SK-N-SH treated with all-trans-retinoic acid at 6 μM for 48 hours (cell line): ENCODE measurements at regions not wholly inside any gene's neighbourhood (a gene's known extent, or its start where the extent isn't known, plus 50 kb on each side); places are given as distances from the start of the nearest gene placed in this dataset.

Source experiments
- ATAC-seq: fragments of 200-7000 bp; cut with Tn5 transposase; 3 replicates; pipeline ENCODE4 v1.9.1; 2020; ENCODE audit warnings: mild to moderate bottlenecking, moderate library complexity
- ARNTL ChIP-seq: fragments of 450-650 bp; formaldehyde crosslinking; IDR thresholded peaks from 2 replicates; pipeline ENCODE4 v1.5.0; 2020; ENCODE audit warnings: low read depth, mild to moderate bottlenecking, moderate library complexity, borderline replicate concordance
- BACH2 ChIP-seq: fragments of 250-450 bp; sonication (Bioruptor Pico); IDR thresholded peaks from 2 replicates; pipeline ENCODE4 v1.9.0; 2021; ENCODE audit warnings: mild to moderate bottlenecking, borderline replicate concordance
- CREB5 ChIP-seq: fragments of 250-450 bp; sonication (Bioruptor Pico); IDR thresholded peaks from 2 replicates; pipeline ENCODE4 v1.5.1; 2020; ENCODE audit warnings: low read depth, mild to moderate bottlenecking, moderate library complexity
- CSRNP3 ChIP-seq: fragments of 250-450 bp; sonication (Bioruptor Pico); IDR thresholded peaks from 2 replicates; pipeline ENCODE4 v1.5.1; 2021; ENCODE audit warnings: mild to moderate bottlenecking, moderate library complexity
- GLIS3 ChIP-seq: fragments of 250-450 bp; sonication (Bioruptor Pico); IDR thresholded peaks from 2 replicates; pipeline ENCODE4 v1.5.0; 2020; ENCODE audit warnings: mild to moderate bottlenecking, moderate library complexity
- ISL1 ChIP-seq: fragments of 250-450 bp; sonication (Bioruptor Pico); IDR thresholded peaks from 2 replicates; pipeline ENCODE4 v2.1.2; 2022; ENCODE audit warnings: mild to moderate bottlenecking, moderate library complexity
- OSR1 ChIP-seq: fragments of 250-450 bp; sonication (Bioruptor Pico); IDR thresholded peaks from 2 replicates; pipeline ENCODE4 v1.8.0; 2022; ENCODE audit warnings: moderate library complexity, mild to moderate bottlenecking, inconsistent platforms
- PATZ1 ChIP-seq: fragments of 250-450 bp; sonication (Bioruptor Pico); IDR thresholded peaks from 2 replicates; pipeline ENCODE4 v1.8.0; 2020; ENCODE audit warnings: mild to moderate bottlenecking, moderate library complexity, borderline replicate concordance
- POU6F1 ChIP-seq: fragments of 250-450 bp; sonication (Bioruptor Pico); IDR thresholded peaks from 2 replicates; pipeline ENCODE4 v1.8.0; 2021; ENCODE audit warnings: low read depth, mild to moderate bottlenecking, moderate library complexity, borderline replicate concordance
- PPARA ChIP-seq: fragments of 250-450 bp; sonication (Bioruptor Pico); IDR thresholded peaks from 2 replicates; pipeline ENCODE4 v1.5.0; 2020; ENCODE audit warnings: mild to moderate bottlenecking, borderline replicate concordance
- SNAI2 ChIP-seq: fragments of 250-450 bp; sonication (Bioruptor Pico); IDR thresholded peaks from 2 replicates; pipeline ENCODE4 v1.5.0; 2020; ENCODE audit warnings: mild to moderate bottlenecking, moderate library complexity
- TCF4 ChIP-seq: fragments of 250-450 bp; sonication (Bioruptor Pico); IDR thresholded peaks from 2 replicates; pipeline ENCODE4 v1.8.0; 2021; ENCODE audit warnings: mild to moderate bottlenecking, moderate library complexity, borderline replicate concordance
- TOX ChIP-seq: fragments of 250-450 bp; sonication (Bioruptor Pico); IDR thresholded peaks from 2 replicates; pipeline ENCODE4 v1.8.0; 2021; ENCODE audit warnings: mild to moderate bottlenecking, moderate library complexity, borderline replicate concordance
- ZC3H10 ChIP-seq: fragments of 250-450 bp; sonication (Bioruptor Pico); IDR thresholded peaks from 2 replicates; pipeline ENCODE4 v1.5.1; 2021; ENCODE audit warnings: mild to moderate bottlenecking, moderate library complexity
- ZFP3 ChIP-seq: fragments of 250-450 bp; sonication (Bioruptor Pico); IDR thresholded peaks from 2 replicates; pipeline ENCODE4 v1.5.0; 2020; ENCODE audit warnings: mild to moderate bottlenecking, moderate library complexity
- ZFP30 ChIP-seq: fragments of 450-650 bp; formaldehyde crosslinking; IDR thresholded peaks from 2 replicates; pipeline ENCODE4 v1.5.0; 2022; ENCODE audit warnings: mild to moderate bottlenecking, moderate library complexity
- ZNF565 ChIP-seq: fragments of 450-650 bp; formaldehyde crosslinking; conservative IDR thresholded peaks from 2 replicates; pipeline ENCODE4 v1.5.0; 2020; ENCODE audit warnings: low read depth, mild to moderate bottlenecking, moderate library complexity
- ZNF70 ChIP-seq: fragments of 450-650 bp; formaldehyde crosslinking; IDR thresholded peaks from 2 replicates; pipeline ENCODE4 v1.5.0; 2020; ENCODE audit warnings: mild to moderate bottlenecking, moderate library complexity
- ZNF8 ChIP-seq: fragments of 450-650 bp; formaldehyde crosslinking; IDR thresholded peaks from 2 replicates; pipeline ENCODE4 v1.5.0; 2020; ENCODE audit warnings: mild to moderate bottlenecking, moderate library complexity
- TF ChIP-seq, protein P1 (sequence below): fragments of 250-450 bp; sonication (Bioruptor Pico); IDR thresholded peaks from 2 replicates; pipeline ENCODE4 v1.5.0; 2020; ENCODE audit warnings: mild to moderate bottlenecking, moderate library complexity

DNA sequence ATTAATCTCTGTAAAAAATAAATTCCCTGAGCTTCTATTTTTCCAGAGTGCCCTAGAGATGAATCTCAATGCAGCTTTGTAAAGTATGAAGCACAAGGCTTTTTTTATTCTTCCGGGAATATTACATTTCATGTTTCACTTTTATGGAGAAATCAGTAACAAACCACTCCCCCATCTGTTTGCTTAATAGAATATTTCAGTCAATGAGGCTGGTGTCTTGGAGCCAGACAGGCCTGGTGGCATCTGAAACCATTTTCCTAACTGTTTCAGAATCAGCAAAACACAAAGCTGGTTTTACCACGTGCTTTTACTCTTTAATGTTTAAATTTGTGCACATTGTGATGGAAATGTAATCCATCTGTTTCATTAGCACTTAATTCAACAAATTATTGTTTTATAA lies 400.8 kb upstream of the HSF2 start:
- TF ChIP-seq PPARA (CRISPR knock-in tag) (no peak), TOX (CRISPR knock-in tag) (no peak), SNAI2 (no peak), ZFP3 (CRISPR knock-in tag) (no peak), CSRNP3 (no peak), CREB5 (CRISPR knock-in tag) (no peak), POU6F1 (CRISPR knock-in tag) (no peak), ZFP30 (CRISPR knock-in tag) (no peak), BACH2 (CRISPR knock-in tag) (no peak), TCF4 (CRISPR knock-in tag) (no peak), ZC3H10 (no peak), ISL1 (no peak), ZNF565 (CRISPR knock-in tag) (no peak), PATZ1 (no peak), ARNTL (no peak), ZNF70 (no peak), ZNF8 (CRISPR knock-in tag) (no peak), OSR1 (CRISPR knock-in tag) (no peak)
- no peak for ATAC-seq

- no peak for ATAC-seq
- TF ChIP-seq ZFP30 (CRISPR knock-in tag) (no peak), TCF4 (CRISPR knock-in tag) (no peak), GLIS3 (CRISPR knock-in tag) (no peak), ZC3H10 (0 out of 2 replicates have a peak, but pooled peaks have one; percentile 36), BACH2 (CRISPR knock-in tag) (no peak), ISL1 (peak; percentile 65), ARNTL (no peak), POU6F1 (CRISPR knock-in tag) (no peak), CREB5 (CRISPR knock-in tag) (no peak), CSRNP3 (no peak)
- TF ChIP-seq, protein P1, sequence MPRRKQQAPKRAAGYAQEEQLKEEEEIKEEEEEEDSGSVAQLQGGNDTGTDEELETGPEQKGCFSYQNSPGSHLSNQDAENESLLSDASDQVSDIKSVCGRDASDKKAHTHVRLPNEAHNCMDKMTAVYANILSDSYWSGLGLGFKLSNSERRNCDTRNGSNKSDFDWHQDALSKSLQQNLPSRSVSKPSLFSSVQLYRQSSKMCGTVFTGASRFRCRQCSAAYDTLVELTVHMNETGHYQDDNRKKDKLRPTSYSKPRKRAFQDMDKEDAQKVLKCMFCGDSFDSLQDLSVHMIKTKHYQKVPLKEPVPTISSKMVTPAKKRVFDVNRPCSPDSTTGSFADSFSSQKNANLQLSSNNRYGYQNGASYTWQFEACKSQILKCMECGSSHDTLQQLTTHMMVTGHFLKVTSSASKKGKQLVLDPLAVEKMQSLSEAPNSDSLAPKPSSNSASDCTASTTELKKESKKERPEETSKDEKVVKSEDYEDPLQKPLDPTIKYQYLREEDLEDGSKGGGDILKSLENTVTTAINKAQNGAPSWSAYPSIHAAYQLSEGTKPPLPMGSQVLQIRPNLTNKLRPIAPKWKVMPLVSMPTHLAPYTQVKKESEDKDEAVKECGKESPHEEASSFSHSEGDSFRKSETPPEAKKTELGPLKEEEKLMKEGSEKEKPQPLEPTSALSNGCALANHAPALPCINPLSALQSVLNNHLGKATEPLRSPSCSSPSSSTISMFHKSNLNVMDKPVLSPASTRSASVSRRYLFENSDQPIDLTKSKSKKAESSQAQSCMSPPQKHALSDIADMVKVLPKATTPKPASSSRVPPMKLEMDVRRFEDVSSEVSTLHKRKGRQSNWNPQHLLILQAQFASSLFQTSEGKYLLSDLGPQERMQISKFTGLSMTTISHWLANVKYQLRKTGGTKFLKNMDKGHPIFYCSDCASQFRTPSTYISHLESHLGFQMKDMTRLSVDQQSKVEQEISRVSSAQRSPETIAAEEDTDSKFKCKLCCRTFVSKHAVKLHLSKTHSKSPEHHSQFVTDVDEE (CRISPR knock-in tag) = no peak
These were observed 399.9 kb upstream of the HSF2 start for GRCh38 chr6:121999456-122000065.
